ENCODE measurements at regions not wholly inside any gene's neighbourhood (a gene's known extent, or its start where the extent isn't known, plus 50 kb on each side); places are given as distances from the start of the nearest gene placed in this dataset.

GRCh38 chr19:23999821-24000610 is 85.3 kb downstream of the ZNF726 start:
- TF ChIP-seq POLR2A (IDR thresholded peaks at IDR 0.05; ENCODE audit: low read length) (no peak), GATA1 (IDR thresholded peaks at IDR 0.05; ENCODE audit: low read depth, low read length) (no peak)
